ENCODE measurements at regions not wholly inside any gene's neighbourhood (a gene's known extent, or its start where the extent isn't known, plus 50 kb on each side); places are given as distances from the start of the nearest gene placed in this dataset.

DNA sequence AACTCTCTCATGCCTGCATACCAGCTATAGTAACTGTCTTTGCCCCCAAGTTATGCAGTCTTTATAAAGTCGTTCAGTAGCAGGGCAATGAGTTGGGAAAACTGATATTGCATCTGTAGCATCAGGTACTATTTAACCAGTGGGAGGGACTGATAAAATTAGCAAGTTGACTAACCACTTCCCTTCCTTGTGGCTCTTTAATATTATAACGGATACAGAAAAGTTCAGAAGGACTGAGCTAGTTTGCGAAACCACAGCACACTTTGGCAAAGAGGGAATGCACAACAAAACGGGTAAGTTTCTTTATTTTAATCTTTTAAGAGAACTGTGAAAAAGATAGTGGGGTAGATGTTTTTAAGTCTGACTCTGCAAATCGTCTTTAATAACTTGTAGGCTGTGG lies 205.3 kb upstream of the HDAC9 start:
- no peaks in the 10 kb centered on the region for H3K36me3 Mint-ChIP-seq (ENCODE audit: low read depth)
- intact Hi-C loops (cut with micrococcal nuclease), result no loop called here
- no peak for DNase-seq (ENCODE audit: low spot score)
- H3K27ac Mint-ChIP-seq, result no peak overlapping the region
- H3K4me1 Mint-ChIP-seq (ENCODE audit: low read depth), result no peaks in the 10 kb centered on the region
- H3K27me3 Mint-ChIP-seq (ENCODE audit: insufficient read depth), result peaks cover 9% of the 10 kb centered on the region
- H3K4me3 Mint-ChIP-seq, result no peak overlapping the region
- H3K9me3 Mint-ChIP-seq, result no peaks in the 10 kb centered on the region

DNA sequence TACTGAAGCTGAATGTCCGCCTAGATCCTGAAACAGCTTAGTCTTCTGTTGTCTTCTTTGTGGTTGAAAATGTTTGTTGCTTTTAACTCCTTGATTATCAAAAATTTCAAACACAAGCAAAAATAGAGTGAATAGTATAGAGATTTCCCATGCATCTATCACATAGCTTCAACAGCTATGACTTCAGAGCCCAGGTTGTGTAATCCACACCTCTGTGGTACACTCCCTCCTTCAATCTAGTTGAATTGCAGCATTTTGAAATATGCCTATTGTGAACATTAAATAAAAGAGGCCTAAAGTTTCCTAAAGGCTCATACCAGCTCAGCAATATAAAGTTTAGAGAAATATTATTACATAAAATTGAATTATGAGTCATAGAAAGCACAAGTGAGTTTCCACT lies 204.7 kb upstream of the HDAC9 start:
- H3K4me1 Mint-ChIP-seq (ENCODE audit: low read depth), result no peaks in the 10 kb centered on the region
- H3K36me3 Mint-ChIP-seq (ENCODE audit: low read depth), result no peaks in the 10 kb centered on the region
- H3K27me3 Mint-ChIP-seq (ENCODE audit: insufficient read depth), result peaks cover 9% of the 10 kb centered on the region
- H3K4me3 Mint-ChIP-seq, result no peak overlapping the region
- DNase-seq (ENCODE audit: low spot score), result no peak
- H3K9me3 Mint-ChIP-seq, result no peaks in the 10 kb centered on the region
- H3K27ac Mint-ChIP-seq, result no peak overlapping the region
- intact Hi-C loops (cut with micrococcal nuclease), result no loop called here

DNA sequence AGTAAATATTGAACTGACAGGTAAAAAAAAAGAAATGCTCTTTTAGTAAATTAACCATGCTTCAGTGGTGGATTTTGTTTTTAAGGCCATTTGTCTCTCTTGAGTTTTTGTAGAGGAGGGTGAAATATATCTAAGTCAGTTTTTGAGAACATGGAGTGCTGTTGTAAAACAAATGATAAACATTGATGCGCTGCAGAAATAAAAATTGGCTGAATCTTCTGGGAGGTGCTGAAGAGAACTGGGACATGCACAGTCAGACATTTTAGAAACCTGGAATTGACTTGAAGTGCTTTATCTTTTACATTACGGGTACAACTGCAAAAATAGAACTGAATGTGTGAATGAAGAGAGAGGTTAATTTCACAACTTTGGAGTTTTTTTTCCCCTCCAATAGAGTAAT lies 203.0 kb upstream of the HDAC9 start:
- H3K4me3 Mint-ChIP-seq, result no peak overlapping the region
- no peak overlapping the region for H3K27ac Mint-ChIP-seq
- no peaks in the 10 kb centered on the region for H3K36me3 Mint-ChIP-seq (ENCODE audit: low read depth)
- peaks cover 9% of the 10 kb centered on the region for H3K27me3 Mint-ChIP-seq (ENCODE audit: insufficient read depth)
- H3K9me3 Mint-ChIP-seq, result no peaks in the 10 kb centered on the region
- no peak for DNase-seq (ENCODE audit: low spot score)
- intact Hi-C loops (cut with micrococcal nuclease), result no loop called here
- no peaks in the 10 kb centered on the region for H3K4me1 Mint-ChIP-seq (ENCODE audit: low read depth)

DNA sequence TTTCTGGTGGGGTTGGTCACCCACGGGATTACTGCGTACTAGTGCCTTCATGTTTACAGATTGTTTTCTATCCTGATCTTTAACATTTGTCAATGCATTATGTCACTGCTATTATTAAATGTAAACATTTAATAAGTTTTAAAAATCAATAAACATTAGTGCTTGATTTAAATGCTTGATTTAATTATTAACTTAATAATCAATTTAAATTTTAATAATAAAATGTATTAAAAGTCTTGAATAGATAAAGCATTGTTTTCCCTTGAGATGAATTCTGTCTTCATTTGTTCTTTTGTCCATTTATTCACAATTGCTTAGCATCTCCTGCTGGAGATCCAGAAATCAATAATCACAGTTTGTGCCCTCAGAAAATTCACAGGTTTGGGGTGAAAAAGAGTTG lies 201.8 kb upstream of the HDAC9 start:
- intact Hi-C loops (cut with micrococcal nuclease), result no loop called here
- no peak for DNase-seq (ENCODE audit: low spot score)
- H3K27ac Mint-ChIP-seq, result no peak overlapping the region
- no peaks in the 10 kb centered on the region for H3K36me3 Mint-ChIP-seq (ENCODE audit: low read depth)
- H3K27me3 Mint-ChIP-seq (ENCODE audit: insufficient read depth), result peaks cover 9% of the 10 kb centered on the region
- no peaks in the 10 kb centered on the region for H3K4me1 Mint-ChIP-seq (ENCODE audit: low read depth)
- H3K9me3 Mint-ChIP-seq, result no peaks in the 10 kb centered on the region
- no peak overlapping the region for H3K4me3 Mint-ChIP-seq

DNA sequence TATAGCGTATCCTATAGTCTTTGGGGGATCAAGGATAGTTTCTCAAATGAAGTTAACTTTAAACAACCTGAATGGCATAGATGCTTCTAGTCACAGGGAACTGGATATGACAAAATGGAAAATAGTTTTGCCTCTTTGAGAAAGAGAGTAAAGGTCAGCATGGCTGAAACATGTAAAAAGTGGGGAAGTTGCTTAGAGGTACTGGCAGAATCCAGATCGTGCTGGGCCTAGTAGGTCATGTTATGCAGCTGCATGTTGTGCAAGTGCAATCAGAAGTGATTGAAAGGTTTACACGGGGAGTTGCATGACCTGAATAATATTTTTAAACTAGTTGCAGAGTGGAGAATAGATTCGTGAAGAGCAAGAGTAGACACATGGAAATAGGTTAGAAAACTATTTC lies 201.1 kb upstream of the HDAC9 start:
- Mint-ChIP-seq H3K27ac (no peak overlapping the region), H3K9me3 (no peaks in the 10 kb centered on the region)
- intact Hi-C loops (cut with micrococcal nuclease), result no loop called here

DNA sequence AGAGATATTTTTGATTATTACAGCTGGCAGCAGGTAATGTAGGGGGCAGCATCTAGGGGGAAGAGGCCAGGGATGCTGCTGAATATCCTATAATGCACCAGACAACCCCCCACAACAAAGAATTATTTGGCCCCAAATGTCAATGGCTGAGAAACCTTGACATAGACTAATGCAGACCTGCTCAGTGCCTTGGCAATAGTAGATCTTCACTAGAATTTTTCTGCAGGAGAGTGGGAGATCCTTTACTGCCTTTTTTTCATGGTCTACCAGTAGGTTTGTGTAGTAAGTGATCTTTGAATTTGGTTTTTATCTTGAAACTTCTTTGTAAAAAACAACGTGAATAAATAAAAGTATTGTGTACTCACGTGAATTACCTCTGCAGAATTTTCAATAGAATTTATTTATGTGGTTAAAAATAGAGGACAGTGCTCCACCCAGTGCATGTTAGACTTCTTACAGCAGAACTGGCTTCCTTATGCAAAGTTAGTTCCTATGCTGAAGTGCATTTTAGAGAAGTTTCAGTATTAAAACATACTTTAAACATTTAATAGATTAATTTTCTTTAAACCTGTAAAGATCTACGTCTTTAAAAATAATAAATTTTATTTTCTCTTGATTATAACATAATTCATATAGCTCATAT lies 199.6 kb upstream of the HDAC9 start:
- no peaks in the 10 kb centered on the region for H3K9me3 Mint-ChIP-seq

More for the DNA sequence above, 201.1 kb upstream of the HDAC9 start:
- Mint-ChIP-seq H3K36me3 (ENCODE audit: low read depth) (no peaks in the 10 kb centered on the region), H3K4me1 (ENCODE audit: low read depth) (no peaks in the 10 kb centered on the region), H3K4me3 (no peak overlapping the region), H3K27me3 (ENCODE audit: insufficient read depth) (peaks cover 9% of the 10 kb centered on the region)
- no peak for DNase-seq (ENCODE audit: low spot score)

DNA sequence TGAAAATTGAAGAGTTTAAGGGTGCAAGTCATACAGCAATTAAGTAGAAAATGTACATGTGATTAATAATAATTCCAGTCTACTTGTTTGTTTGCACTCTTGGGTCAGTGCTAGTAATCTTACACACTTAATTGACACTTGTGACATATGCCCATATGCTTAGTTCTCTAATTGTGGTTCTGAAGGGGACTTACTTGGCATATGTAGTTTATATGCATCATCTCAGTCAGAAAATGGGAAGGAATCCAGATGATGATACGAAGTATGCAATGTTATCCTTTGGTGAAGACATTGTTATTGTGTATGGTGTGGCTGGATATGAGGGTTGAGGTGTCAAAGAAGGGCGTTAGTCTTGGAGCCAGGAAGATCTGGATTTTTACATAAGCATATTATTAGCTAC lies 193.5 kb upstream of the HDAC9 start:
- Mint-ChIP-seq H3K36me3 (ENCODE audit: low read depth) (no peaks in the 10 kb centered on the region), H3K27me3 (ENCODE audit: insufficient read depth) (peaks cover 2% of the 10 kb centered on the region), H3K4me1 (ENCODE audit: low read depth) (no peaks in the 10 kb centered on the region), H3K4me3 (no peak overlapping the region), H3K27ac (no peak overlapping the region), H3K9me3 (no peaks in the 10 kb centered on the region)
- DNase-seq (ENCODE audit: low spot score), result no peak
- intact Hi-C loops (cut with micrococcal nuclease), result no loop called here

More for the DNA sequence above, 199.6 kb upstream of the HDAC9 start:
- Mint-ChIP-seq H3K4me3 (no peak overlapping the region), H3K36me3 (ENCODE audit: low read depth) (no peaks in the 10 kb centered on the region), H3K27me3 (ENCODE audit: insufficient read depth) (peaks cover 5% of the 10 kb centered on the region), H3K27ac (no peak overlapping the region), H3K4me1 (ENCODE audit: low read depth) (no peaks in the 10 kb centered on the region)
- DNase-seq (ENCODE audit: low spot score), result no peak
- intact Hi-C loops (cut with micrococcal nuclease), result no loop called here

DNA sequence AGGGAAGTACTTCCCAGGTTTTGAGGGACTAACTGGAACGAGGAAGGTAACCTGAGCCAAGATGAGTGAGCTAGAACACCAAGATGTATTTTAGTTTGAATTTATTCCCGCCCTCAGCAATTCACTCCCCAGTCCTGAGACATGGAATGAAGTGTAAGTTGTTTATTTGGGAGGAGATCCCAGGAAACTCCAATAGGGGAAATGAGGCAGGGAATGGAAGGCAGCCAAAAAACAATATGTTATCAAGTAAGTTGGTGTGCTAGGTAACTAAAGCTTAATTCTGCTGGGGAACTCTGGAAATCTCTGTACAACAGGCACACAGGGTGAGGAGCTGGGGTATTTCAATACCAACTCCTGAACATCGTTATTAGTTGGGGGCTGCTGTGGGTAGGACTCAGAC lies 189.7 kb upstream of the HDAC9 start:
- H3K27me3 Mint-ChIP-seq (ENCODE audit: insufficient read depth), result peaks cover 2% of the 10 kb centered on the region
- H3K4me1 Mint-ChIP-seq (ENCODE audit: low read depth), result no peaks in the 10 kb centered on the region
- no peak for DNase-seq (ENCODE audit: low spot score)
- no peaks in the 10 kb centered on the region for H3K36me3 Mint-ChIP-seq (ENCODE audit: low read depth)
- no peak overlapping the region for H3K4me3 Mint-ChIP-seq
- H3K27ac Mint-ChIP-seq, result no peak overlapping the region
- intact Hi-C loops (cut with micrococcal nuclease), result no loop called here
- no peaks in the 10 kb centered on the region for H3K9me3 Mint-ChIP-seq

DNA sequence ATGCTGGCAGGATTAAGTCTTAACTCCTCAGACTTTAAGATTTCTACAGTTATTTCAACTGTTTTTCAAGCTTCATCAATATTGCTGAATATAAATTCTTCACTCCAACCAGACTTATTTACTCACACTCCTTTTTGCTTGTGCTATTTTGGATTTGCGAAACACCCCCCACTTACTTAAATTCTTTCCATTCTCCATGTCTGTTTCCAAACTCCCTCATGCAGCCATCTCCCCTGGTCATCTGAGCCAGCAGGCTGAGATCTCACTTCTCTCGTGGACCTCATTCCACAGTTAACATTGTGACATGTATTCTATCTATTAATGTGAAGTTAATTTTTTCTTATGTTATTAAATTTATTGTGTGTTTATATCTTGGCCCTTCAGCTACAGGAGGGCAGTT lies 188.9 kb upstream of the HDAC9 start:
- Mint-ChIP-seq H3K27me3 (ENCODE audit: insufficient read depth) (peaks cover 2% of the 10 kb centered on the region), H3K36me3 (ENCODE audit: low read depth) (no peaks in the 10 kb centered on the region), H3K4me3 (no peak overlapping the region), H3K9me3 (no peaks in the 10 kb centered on the region), H3K4me1 (ENCODE audit: low read depth) (no peaks in the 10 kb centered on the region), H3K27ac (no peak overlapping the region)
- no peak for DNase-seq (ENCODE audit: low spot score)
- intact Hi-C loops (cut with micrococcal nuclease), result no loop called here

DNA sequence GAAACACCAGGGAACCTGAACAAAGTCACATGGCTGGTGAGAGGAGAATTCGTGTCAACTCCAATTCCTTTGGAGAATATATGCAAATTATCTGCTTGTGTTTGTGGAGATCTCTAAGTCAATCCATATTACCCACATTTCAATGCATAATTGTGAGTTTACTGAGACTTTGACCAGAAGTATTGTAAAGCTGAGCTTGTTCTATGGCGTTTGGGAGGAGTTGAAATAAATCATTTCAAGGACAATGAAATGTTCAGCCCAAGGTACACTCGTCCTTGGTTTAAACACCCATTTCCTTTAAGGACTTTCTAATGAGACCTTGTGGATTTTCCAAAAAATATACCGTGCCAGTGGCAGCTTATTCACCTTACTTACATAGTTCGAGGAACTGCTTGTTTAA lies 186.6 kb upstream of the HDAC9 start:
- no peak for DNase-seq (ENCODE audit: low spot score)
- intact Hi-C loops (cut with micrococcal nuclease), result no loop called here
- Mint-ChIP-seq H3K9me3 (no peaks in the 10 kb centered on the region), H3K4me3 (no peak overlapping the region), H3K27me3 (ENCODE audit: insufficient read depth) (peaks cover 2% of the 10 kb centered on the region), H3K27ac (no peak overlapping the region), H3K4me1 (ENCODE audit: low read depth) (no peaks in the 10 kb centered on the region), H3K36me3 (ENCODE audit: low read depth) (no peaks in the 10 kb centered on the region)

DNA sequence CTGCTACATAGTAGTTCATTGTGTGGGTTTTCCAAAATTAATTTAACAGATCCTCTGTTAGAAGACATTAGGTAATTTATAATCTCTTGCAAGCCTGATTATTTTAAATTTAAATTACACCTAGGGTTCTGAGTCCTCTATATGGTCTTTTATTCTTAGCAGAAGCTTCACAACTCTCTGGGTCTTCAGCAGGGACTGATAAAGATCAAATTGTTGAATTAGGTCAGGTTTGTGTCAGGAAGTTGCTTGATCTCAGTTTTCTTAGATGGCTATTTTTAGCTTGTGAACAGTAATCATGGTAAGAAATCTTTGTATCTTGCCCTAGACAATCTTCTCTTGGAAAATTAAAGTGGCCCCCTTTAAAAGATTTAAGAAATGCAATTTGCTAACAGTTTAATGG lies 183.1 kb upstream of the HDAC9 start:
- H3K36me3 Mint-ChIP-seq (ENCODE audit: low read depth), result no peaks in the 10 kb centered on the region
- intact Hi-C loops (cut with micrococcal nuclease), result no loop called here
- no peaks in the 10 kb centered on the region for H3K9me3 Mint-ChIP-seq
- no peak overlapping the region for H3K27ac Mint-ChIP-seq
- no peak overlapping the region for H3K4me3 Mint-ChIP-seq
- no peaks in the 10 kb centered on the region for H3K4me1 Mint-ChIP-seq (ENCODE audit: low read depth)
- peaks cover 2% of the 10 kb centered on the region for H3K27me3 Mint-ChIP-seq (ENCODE audit: insufficient read depth)
- no peak for DNase-seq (ENCODE audit: low spot score)

DNA sequence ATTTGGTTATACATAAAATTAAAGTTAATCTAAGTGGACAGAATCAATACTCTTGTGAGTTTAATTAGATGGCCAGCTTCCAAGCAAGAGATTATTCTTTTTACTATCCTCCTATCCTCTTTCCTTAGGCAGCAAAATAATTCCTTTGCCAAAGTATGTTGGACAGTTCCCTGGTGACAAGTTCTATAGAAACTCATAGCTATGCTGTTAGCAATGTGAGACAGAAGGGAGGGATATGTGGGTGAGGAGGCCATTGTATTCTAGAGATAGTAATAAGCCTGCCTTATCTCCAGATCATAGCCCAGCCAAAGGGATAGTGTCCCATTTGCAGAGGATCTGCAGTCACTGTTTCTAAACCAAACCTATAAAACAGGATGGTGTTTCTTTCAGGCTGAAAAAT lies 181.6 kb upstream of the HDAC9 start:
- Mint-ChIP-seq H3K9me3 (no peaks in the 10 kb centered on the region), H3K36me3 (ENCODE audit: low read depth) (no peaks in the 10 kb centered on the region), H3K4me1 (ENCODE audit: low read depth) (no peaks in the 10 kb centered on the region), H3K4me3 (no peak overlapping the region), H3K27ac (no peak overlapping the region), H3K27me3 (ENCODE audit: insufficient read depth) (peaks cover 2% of the 10 kb centered on the region)
- intact Hi-C loops (cut with micrococcal nuclease), result no loop called here
- no peak for DNase-seq (ENCODE audit: low spot score)

DNA sequence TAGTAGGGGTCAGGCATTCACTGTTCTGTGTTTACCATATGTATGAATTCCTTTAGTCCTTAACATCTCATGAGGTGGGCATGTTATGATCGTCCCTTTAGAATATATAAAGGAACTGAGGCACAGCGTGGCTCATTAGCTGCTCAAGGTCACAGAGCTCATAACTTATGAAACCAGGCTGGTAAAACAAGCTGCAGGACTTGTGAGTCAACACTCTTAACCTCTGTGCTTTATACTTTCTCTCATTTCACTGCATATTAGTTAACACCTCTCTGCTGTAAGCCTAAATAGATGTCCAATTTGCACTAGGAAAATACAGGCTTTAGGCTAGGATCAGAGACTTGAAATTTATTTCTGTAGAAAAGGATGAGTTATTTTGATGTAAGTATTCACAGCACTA lies 180.3 kb upstream of the HDAC9 start:
- no peaks in the 10 kb centered on the region for H3K36me3 Mint-ChIP-seq (ENCODE audit: low read depth)
- no peak overlapping the region for H3K27ac Mint-ChIP-seq
- H3K27me3 Mint-ChIP-seq (ENCODE audit: insufficient read depth), result peaks cover 2% of the 10 kb centered on the region
- DNase-seq (ENCODE audit: low spot score), result no peak
- no peak overlapping the region for H3K4me3 Mint-ChIP-seq
- H3K4me1 Mint-ChIP-seq (ENCODE audit: low read depth), result no peaks in the 10 kb centered on the region
- intact Hi-C loops (cut with micrococcal nuclease), result no loop called here
- H3K9me3 Mint-ChIP-seq, result no peaks in the 10 kb centered on the region

DNA sequence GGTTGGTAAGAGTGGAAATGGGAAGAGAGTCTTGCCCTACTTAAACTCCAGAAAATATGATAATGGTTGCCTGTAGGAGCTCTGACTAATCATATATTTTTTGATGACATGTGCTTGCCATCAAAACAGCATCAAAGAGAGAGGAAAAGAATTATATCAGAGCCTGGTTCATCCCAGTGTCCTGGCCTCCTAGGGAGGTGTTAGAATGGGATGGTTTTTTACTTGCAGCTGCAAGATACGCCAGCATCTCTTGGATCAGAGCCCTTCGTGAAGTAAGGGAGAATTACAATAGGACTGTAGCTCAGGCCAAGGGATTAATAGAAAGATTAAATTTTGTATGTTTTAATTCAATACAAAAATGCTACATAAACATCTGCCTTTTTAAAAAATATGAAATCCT lies 177.6 kb upstream of the HDAC9 start:
- H3K27ac Mint-ChIP-seq, result no peak overlapping the region
- H3K4me3 Mint-ChIP-seq, result no peak overlapping the region
- peaks cover 2% of the 10 kb centered on the region for H3K27me3 Mint-ChIP-seq (ENCODE audit: insufficient read depth)
- no peaks in the 10 kb centered on the region for H3K4me1 Mint-ChIP-seq (ENCODE audit: low read depth)
- intact Hi-C loops (cut with micrococcal nuclease), result no loop called here
- H3K9me3 Mint-ChIP-seq, result no peaks in the 10 kb centered on the region
- no peak for DNase-seq (ENCODE audit: low spot score)
- H3K36me3 Mint-ChIP-seq (ENCODE audit: low read depth), result no peaks in the 10 kb centered on the region
